ENCODE measurements at regions not wholly inside any gene's neighbourhood (a gene's known extent, or its start where the extent isn't known, plus 50 kb on each side); places are given as distances from the start of the nearest gene placed in this dataset.
"Not testable (repeated sequence)": the region's sequence is repeated elsewhere in the genome, so short reads cannot be mapped to it uniquely, and the experiment has no call there.

DNA sequence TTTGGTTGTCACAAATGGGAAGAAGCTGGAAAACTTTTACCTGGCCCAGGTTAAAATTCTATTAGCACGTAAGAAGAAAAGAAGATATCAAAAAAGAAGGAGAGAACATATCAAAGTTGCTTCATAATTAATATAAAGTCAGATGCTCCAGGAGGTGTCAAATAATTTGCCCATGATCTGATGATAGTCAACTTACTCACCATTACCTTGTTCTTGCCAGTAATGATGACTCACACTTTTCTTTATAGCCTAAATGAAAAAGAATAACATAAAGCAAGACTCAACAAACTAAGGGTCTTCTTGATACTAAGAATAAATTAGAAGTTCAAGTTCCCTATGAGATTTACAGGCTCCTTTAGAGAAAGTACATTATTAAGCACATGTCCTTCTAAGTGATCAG lies 580.4 kb downstream of the TTLL7 start:
- H3K79me1 ChIP-seq (ENCODE audit: low read length): no peaks in the 10 kb centered on the region
- no peak overlapping the region for H3K27ac ChIP-seq (ENCODE audit: low read depth, low read length)
- no peak overlapping the region for H4K12ac ChIP-seq (ENCODE audit: low read depth, low read length)
- no peak overlapping the region for H2BK12ac ChIP-seq (ENCODE audit: low read length)
- no peak overlapping the region for H2BK5ac ChIP-seq (ENCODE audit: low read depth, low read length, poor library complexity)
- H3K79me2 ChIP-seq (ENCODE audit: control insufficient read depth, insufficient read depth, low read length, poor library complexity): no peaks in the 10 kb centered on the region
- no peak overlapping the region for H3K18ac ChIP-seq (ENCODE audit: low read length)
- H2AK5ac ChIP-seq (ENCODE audit: low read length): no peak overlapping the region
- no peak overlapping the region for H3K9ac ChIP-seq (ENCODE audit: low read length)
- H4K91ac ChIP-seq (ENCODE audit: low read depth, low read length): no peak overlapping the region
- no peak overlapping the region for H3K4ac ChIP-seq (ENCODE audit: low read depth, low read length)
- H4K8ac ChIP-seq (ENCODE audit: low read depth, low read length): no peak overlapping the region
- no CpG with 5 or more reads among the region's 1 CpG for WGBS (ENCODE audit: extremely low coverage, insufficient coverage, insufficient read length)
- H3K4me3 ChIP-seq (ENCODE audit: low read depth, low read length): no peak overlapping the region
- no peak overlapping the region for H3K23ac ChIP-seq (ENCODE audit: low read length)
- no peak overlapping the region for H3K4me2 ChIP-seq (ENCODE audit: low read length)
- H2AFZ ChIP-seq (ENCODE audit: insufficient read depth, low read length, poor library complexity): no peak overlapping the region
- H3K36me3 ChIP-seq (ENCODE audit: control insufficient read depth in 1 of 2, insufficient read depth in 2 of 2, low read length in 2 of 2): no peaks in the 10 kb centered on the region
- no peaks in the 10 kb centered on the region for H3K9me3 ChIP-seq (ENCODE audit: insufficient read depth, low read depth, low read length)
- no peak overlapping the region for H2BK120ac ChIP-seq (ENCODE audit: insufficient read depth, low read length, poor library complexity)
- H3K14ac ChIP-seq (ENCODE audit: low read length): no peak overlapping the region
- H3K4me1 ChIP-seq (ENCODE audit: control insufficient read depth in 1 of 2, insufficient read depth in 2 of 2, low read length in 2 of 2): no peaks in the 10 kb centered on the region
- H3K27me3 ChIP-seq (ENCODE audit: insufficient read depth, low read length): no peaks in the 10 kb centered on the region
- DNase-seq: no peak

DNA sequence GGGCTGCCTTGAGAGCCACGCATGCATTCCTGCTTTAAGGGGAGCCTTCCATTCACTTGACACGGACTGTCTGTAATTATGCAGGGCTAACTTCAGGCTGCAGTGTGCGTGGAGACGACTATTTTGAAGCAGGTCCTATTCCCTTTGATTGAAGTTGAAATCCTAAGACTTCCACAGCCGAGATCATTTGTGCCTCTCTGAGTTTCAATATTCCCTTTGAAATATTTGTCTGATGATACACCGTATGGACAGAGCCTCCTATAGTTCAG lies 585.2 kb downstream of the TTLL7 start:
- not testable (repeated sequence) for DNase-seq; H2AFZ ChIP-seq (ENCODE audit: insufficient read depth, low read length, poor library complexity); H3K4me3 ChIP-seq (ENCODE audit: low read depth, low read length); H3K79me1 ChIP-seq (ENCODE audit: low read length); H4K8ac ChIP-seq (ENCODE audit: low read depth, low read length); H3K4me1 ChIP-seq (ENCODE audit: control insufficient read depth in 1 of 2, insufficient read depth in 2 of 2, low read length in 2 of 2); H3K4ac ChIP-seq (ENCODE audit: low read depth, low read length); H2AK5ac ChIP-seq (ENCODE audit: low read length); H3K18ac ChIP-seq (ENCODE audit: low read length); H3K36me3 ChIP-seq (ENCODE audit: control insufficient read depth in 1 of 2, insufficient read depth in 2 of 2, low read length in 2 of 2); H3K23ac ChIP-seq (ENCODE audit: low read length); H3K9ac ChIP-seq (ENCODE audit: low read length); H2BK5ac ChIP-seq (ENCODE audit: low read depth, low read length, poor library complexity); H2BK12ac ChIP-seq (ENCODE audit: low read length); H2BK120ac ChIP-seq (ENCODE audit: insufficient read depth, low read length, poor library complexity); H4K91ac ChIP-seq (ENCODE audit: low read depth, low read length); H3K79me2 ChIP-seq (ENCODE audit: control insufficient read depth, insufficient read depth, low read length, poor library complexity); H3K9me3 ChIP-seq (ENCODE audit: insufficient read depth, low read depth, low read length); H3K14ac ChIP-seq (ENCODE audit: low read length); H4K12ac ChIP-seq (ENCODE audit: low read depth, low read length); H3K4me2 ChIP-seq (ENCODE audit: low read length); H3K27me3 ChIP-seq (ENCODE audit: insufficient read depth, low read length)
- H3K27ac ChIP-seq (ENCODE audit: low read depth, low read length): peak overlapping the region; percentile 39
- no CpG with 5 or more reads among the region's 6 CpGs for WGBS (ENCODE audit: extremely low coverage, insufficient coverage, insufficient read length)

DNA sequence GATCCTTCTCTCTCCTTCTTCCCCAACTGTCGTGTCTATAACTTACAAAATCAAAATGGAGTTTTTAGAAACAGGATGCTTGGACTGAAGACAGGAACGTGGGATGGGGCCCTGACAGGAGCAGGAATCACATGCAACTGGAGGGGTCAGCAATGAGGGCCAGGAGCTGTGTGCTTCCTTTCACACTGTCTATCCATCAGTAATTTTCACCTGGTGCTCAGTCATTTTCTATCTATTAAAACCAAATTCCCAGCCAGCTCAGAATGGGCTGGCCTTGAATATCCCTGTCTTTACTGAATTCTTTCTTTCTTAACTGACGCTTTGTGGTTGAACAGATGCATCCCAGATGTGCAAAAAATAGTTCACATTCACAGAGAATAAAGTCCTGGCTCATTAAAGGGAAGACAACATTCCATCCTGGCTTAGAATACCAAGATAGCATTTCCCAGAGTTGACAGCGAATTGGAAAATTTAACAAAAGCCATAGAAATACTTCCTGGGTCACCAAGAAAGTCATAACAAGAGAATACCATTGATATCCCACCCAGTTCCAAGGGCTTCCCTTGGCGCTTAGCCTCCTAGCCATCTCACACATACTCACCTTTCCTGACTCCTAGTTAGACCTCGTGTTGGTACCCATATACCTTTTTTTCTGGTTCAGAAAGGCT lies 588.1 kb downstream of the TTLL7 start:
- not testable (repeated sequence) for H3K4me1 ChIP-seq (ENCODE audit: control insufficient read depth in 1 of 2, insufficient read depth in 2 of 2, low read length in 2 of 2); H3K27me3 ChIP-seq (ENCODE audit: insufficient read depth, low read length); H2BK5ac ChIP-seq (ENCODE audit: low read depth, low read length, poor library complexity); H3K14ac ChIP-seq (ENCODE audit: low read length); H4K12ac ChIP-seq (ENCODE audit: low read depth, low read length); H3K27ac ChIP-seq (ENCODE audit: low read depth, low read length); H3K4me3 ChIP-seq (ENCODE audit: low read depth, low read length); H3K4me2 ChIP-seq (ENCODE audit: low read length); H2BK120ac ChIP-seq (ENCODE audit: insufficient read depth, low read length, poor library complexity); H4K91ac ChIP-seq (ENCODE audit: low read depth, low read length); H2BK12ac ChIP-seq (ENCODE audit: low read length); H3K9ac ChIP-seq (ENCODE audit: low read length); DNase-seq; H3K4ac ChIP-seq (ENCODE audit: low read depth, low read length); H3K9me3 ChIP-seq (ENCODE audit: insufficient read depth, low read depth, low read length); H3K36me3 ChIP-seq (ENCODE audit: control insufficient read depth in 1 of 2, insufficient read depth in 2 of 2, low read length in 2 of 2); H3K18ac ChIP-seq (ENCODE audit: low read length); H3K79me1 ChIP-seq (ENCODE audit: low read length); H2AK5ac ChIP-seq (ENCODE audit: low read length); H3K23ac ChIP-seq (ENCODE audit: low read length); H3K79me2 ChIP-seq (ENCODE audit: control insufficient read depth, insufficient read depth, low read length, poor library complexity); H2AFZ ChIP-seq (ENCODE audit: insufficient read depth, low read length, poor library complexity); H4K8ac ChIP-seq (ENCODE audit: low read depth, low read length)
- no CpG with 5 or more reads among the region's 6 CpGs for WGBS (ENCODE audit: extremely low coverage, insufficient coverage, insufficient read length)

DNA sequence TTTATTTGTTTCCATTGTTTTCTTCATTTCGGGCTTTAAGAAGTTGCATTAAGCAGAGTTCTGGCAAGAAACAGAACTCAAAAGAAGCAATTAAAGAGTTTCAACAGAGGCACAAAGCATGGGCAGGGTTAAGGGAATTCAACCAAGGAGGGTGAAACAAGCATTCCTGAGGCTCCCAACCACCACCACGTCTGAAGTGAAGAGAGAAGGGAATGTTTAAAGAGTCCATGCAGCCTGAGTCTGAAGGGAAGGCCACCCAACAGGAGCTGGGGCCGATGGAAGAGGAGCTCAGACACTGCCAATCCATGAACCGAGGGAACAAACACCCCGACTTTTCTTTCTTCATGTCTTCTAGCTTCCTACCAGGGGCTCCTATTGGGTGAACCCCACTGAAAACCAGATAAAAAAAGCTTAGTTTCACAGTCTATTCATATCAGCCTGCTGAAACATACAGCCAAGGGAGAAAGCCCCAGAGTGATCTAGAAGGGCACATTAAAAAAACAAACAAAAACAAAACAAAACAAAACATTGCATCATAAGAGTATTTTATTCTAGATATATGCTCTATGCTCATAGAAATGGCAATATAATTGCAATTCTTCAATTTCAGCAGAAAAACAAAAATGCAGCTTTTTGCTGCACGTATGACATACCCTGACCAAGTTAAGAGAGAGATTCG lies 592.1 kb downstream of the TTLL7 start:
- no CpG with 5 or more reads among the region's 7 CpGs for WGBS (ENCODE audit: extremely low coverage, insufficient coverage, insufficient read length)
- H3K9ac ChIP-seq (ENCODE audit: low read length); H4K91ac ChIP-seq (ENCODE audit: low read depth, low read length); H3K79me2 ChIP-seq (ENCODE audit: control insufficient read depth, insufficient read depth, low read length, poor library complexity); H3K4ac ChIP-seq (ENCODE audit: low read depth, low read length); H4K12ac ChIP-seq (ENCODE audit: low read depth, low read length); DNase-seq; H3K27ac ChIP-seq (ENCODE audit: low read depth, low read length); H3K18ac ChIP-seq (ENCODE audit: low read length); H3K36me3 ChIP-seq (ENCODE audit: control insufficient read depth in 1 of 2, insufficient read depth in 2 of 2, low read length in 2 of 2); H3K4me2 ChIP-seq (ENCODE audit: low read length); H2BK12ac ChIP-seq (ENCODE audit: low read length); H2AK5ac ChIP-seq (ENCODE audit: low read length); H3K9me3 ChIP-seq (ENCODE audit: insufficient read depth, low read depth, low read length); H3K27me3 ChIP-seq (ENCODE audit: insufficient read depth, low read length); H2BK5ac ChIP-seq (ENCODE audit: low read depth, low read length, poor library complexity); H4K8ac ChIP-seq (ENCODE audit: low read depth, low read length); H3K14ac ChIP-seq (ENCODE audit: low read length); H3K79me1 ChIP-seq (ENCODE audit: low read length); H2BK120ac ChIP-seq (ENCODE audit: insufficient read depth, low read length, poor library complexity); H3K23ac ChIP-seq (ENCODE audit: low read length); H3K4me3 ChIP-seq (ENCODE audit: low read depth, low read length); H3K4me1 ChIP-seq (ENCODE audit: control insufficient read depth in 1 of 2, insufficient read depth in 2 of 2, low read length in 2 of 2); H2AFZ ChIP-seq (ENCODE audit: insufficient read depth, low read length, poor library complexity): not testable (repeated sequence)
